Uterus (tissue), 2 donors: ENCODE measurements at regions not wholly inside any gene's neighbourhood (a gene's known extent, or its start where the extent isn't known, plus 50 kb on each side); places are given as distances from the start of the nearest gene placed in this dataset.

Source experiments
- POLR2A ChIP-seq, 2 donors: fragments of 450-650 bp; IDR thresholded peaks; one replicate each; pipeline ENCODE4 v1.6.1; 2016; ENCODE audit warnings: antibody characterized with exemption in 2 of 2, mild to moderate bottlenecking in 1 of 2, moderate library complexity in 1 of 2
- TF ChIP-seq, protein P1 (sequence below), 4 experiments: fragments of 200-600 bp in 2 of 4; fragments of 450-650 bp in 2 of 4; sonication (generic) in 2 of 4; IDR thresholded peaks; one replicate each; pipeline ENCODE4 v1.5.1; 2016 to 2019; ENCODE audit warnings: antibody characterized with exemption in 4 of 4, mild to moderate bottlenecking in 2 of 4, moderate library complexity in 1 of 4

DNA sequence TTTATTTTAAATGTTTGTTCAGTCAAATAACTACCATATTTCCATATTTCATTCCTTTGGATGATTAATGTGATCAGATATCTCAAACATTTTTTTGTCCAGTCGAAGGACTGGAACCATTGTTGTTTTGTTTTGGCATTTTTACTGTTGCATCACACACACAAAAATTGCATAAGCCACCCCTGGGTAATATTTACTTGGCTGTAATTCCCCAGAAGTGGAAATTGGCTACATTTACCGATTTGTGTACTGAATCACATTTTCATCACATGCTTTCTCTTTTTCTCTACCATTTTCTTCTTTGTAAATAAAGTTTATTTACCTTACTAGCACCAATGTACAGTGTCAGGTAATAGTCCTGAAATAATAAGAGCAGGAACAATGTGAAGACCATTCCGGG, 1729.7 kb upstream of the WWC1 start:
- TF ChIP-seq, protein P1, sequence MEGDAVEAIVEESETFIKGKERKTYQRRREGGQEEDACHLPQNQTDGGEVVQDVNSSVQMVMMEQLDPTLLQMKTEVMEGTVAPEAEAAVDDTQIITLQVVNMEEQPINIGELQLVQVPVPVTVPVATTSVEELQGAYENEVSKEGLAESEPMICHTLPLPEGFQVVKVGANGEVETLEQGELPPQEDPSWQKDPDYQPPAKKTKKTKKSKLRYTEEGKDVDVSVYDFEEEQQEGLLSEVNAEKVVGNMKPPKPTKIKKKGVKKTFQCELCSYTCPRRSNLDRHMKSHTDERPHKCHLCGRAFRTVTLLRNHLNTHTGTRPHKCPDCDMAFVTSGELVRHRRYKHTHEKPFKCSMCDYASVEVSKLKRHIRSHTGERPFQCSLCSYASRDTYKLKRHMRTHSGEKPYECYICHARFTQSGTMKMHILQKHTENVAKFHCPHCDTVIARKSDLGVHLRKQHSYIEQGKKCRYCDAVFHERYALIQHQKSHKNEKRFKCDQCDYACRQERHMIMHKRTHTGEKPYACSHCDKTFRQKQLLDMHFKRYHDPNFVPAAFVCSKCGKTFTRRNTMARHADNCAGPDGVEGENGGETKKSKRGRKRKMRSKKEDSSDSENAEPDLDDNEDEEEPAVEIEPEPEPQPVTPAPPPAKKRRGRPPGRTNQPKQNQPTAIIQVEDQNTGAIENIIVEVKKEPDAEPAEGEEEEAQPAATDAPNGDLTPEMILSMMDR (IDR thresholded peaks at IDR 0.05), result no peak
- no peak for TF ChIP-seq POLR2A (IDR thresholded peaks at IDR 0.05)
